ENCODE measurements at regions not wholly inside any gene's neighbourhood (a gene's known extent, or its start where the extent isn't known, plus 50 kb on each side); places are given as distances from the start of the nearest gene placed in this dataset.
"Not testable (repeated sequence)": the region's sequence is repeated elsewhere in the genome, so short reads cannot be mapped to it uniquely, and the experiment has no call there.

DNA sequence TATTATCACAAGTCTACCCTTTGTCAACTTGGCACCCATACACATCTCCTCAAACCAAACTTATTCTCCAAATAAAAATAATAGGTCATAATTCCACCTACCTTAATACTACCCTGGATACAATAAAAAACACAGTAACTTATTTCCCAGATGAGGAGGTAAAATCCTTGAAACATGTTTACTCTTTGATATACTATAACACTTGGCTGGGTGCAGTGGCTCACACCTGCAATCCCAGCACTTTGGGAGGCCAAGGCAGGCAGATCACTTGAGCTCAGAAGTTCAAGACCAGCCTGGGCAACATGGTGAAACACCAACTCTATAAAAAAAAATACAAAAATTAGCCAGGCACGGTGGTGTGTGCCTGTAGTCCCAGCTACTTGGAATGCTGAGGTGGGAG, 54.4 kb upstream of the PRSS3 start:
- DNase-seq: not testable (repeated sequence)

DNA sequence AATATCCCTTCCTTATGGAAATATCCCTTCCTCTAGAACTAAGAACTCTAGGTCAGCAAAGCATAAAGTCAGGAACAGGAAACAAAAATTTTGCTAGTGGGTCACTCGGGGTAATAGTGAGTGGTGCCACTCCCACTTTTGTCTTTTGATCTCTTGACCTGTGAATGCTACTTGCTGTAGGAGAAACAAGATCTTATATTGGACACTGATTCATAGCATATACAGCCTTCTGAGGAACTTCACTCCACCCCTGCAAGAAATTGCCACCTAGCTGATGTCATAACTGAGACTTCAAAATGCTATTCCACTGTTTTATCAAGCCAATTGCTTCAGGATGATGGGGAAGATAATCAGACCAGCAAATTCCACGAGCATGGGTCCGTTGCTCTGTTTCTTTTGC, 53.3 kb upstream of the PRSS3 start:
- DNase-seq: no peak

GRCh38 chr9:33742519-33742918, 52.8 kb upstream of the PRSS3 start:
- peak; percentile 31 for DNase-seq
